HPDE6-E6E7 (cell line): ENCODE measurements at regions not wholly inside any gene's neighbourhood (a gene's known extent, or its start where the extent isn't known, plus 50 kb on each side); places are given as distances from the start of the nearest gene placed in this dataset.
A peak's percentile ranks its signal among the peaks of the same experiment; 100 is the strongest.
"Not testable (repeated sequence)": the region's sequence is repeated elsewhere in the genome, so short reads cannot be mapped to it uniquely, and the experiment has no call there.

Experiments
- DNase-seq: peaks from one replicate; pipeline ENCODE4 v3.0.0; 2011; ENCODE audit warnings: missing footprints; ENCODE audit errors: extremely low spot score

DNA sequence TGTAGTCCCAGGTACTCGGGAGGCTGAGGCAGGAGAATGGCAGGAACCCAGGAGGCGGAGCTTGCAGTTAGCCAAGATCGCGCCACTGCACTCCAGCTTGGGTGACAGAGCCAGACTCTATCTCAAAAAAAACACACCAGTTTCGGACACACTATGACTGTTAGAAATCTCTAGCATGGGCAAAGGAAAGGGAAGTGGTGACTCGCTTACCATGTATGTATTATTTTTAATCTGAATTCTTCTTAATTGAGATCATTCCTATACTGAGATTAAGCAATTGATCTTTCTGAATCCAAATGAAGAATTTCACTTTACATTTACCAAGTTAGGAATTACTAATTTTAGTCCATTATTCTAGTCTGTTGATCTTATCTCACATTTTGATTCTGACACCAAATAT lies 459.2 kb upstream of the ALCAM start:
- DNase-seq: peak; percentile 23

GRCh38 chr3:104908761-104909160 lies 457.9 kb upstream of the ALCAM start:
- no peak for DNase-seq

DNA sequence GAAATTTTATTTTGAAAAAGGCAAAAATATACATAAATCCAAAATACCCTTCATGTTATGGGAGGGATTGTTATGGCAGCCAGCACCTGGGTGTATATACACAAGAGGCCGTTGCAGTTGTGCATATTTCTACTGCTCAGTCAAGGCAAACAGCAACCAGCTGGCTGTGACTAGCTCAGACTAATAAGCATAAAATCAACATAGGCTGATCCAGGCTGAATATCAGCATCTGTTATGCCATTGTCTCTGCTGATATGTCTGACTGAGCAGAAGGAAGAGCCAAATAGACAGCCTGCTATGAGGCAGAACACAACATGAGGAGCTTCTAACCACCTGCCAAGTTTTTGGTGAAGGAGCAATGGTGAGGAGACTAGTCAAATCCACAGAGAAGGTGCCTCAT lies 457.5 kb upstream of the ALCAM start:
- DNase-seq: peak; percentile 4

DNA sequence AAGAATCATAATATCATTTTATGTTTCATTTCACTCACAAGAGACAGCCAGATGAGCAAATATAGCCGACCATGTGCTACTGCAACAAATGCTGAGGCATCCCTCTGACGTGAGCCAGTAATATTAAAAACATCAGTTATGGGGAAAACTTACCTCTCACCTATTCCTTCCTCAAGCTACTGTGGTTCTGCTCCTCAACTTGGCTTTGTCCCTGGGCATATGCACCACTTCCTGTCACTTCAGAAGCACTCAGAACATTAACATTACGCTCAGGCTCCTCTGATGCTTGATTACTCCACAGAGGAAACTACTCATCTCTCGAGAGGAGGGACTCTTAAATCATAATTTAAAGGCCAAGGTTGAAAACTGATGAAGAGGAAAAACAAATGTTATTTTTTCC lies 457.0 kb upstream of the ALCAM start:
- no peak for DNase-seq

DNA sequence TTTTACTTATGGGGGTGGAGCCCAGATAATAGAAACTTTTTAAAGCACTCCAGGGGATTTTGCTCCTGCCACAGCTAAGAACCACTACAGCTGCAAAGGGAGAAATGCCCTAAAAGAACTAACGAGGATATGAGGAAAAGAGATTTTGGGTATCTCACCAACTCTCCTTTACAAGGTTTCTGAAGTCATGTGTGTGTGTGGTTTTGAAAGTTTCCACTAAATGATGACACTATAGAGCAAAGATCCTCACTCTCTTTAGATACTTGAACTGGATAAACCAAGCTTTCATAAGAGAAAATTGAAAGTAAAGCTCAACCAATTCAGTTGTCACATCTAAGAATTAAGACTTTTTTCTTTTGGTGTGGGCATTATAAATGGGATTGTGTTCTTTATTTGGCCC lies 455.3 kb upstream of the ALCAM start:
- DNase-seq: no peak

DNA sequence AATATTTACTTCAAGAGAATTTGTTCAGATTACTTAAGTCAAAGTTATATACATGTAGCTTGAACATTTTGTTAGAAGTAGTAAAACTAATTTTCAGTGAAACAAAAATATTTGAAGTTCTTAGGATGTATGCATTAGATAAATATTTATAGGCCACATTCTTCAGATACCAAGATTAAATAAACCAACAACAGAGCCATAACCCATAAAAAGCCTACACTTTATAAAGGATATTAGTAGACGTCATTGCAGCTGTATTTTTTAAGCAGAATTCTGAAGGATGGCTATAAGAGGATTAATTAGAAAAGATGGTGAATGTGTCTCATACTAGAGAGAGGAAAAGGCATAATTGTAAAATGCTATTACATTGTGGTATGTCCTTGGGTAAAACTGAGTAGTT lies 449.7 kb upstream of the ALCAM start:
- no peak for DNase-seq

DNA sequence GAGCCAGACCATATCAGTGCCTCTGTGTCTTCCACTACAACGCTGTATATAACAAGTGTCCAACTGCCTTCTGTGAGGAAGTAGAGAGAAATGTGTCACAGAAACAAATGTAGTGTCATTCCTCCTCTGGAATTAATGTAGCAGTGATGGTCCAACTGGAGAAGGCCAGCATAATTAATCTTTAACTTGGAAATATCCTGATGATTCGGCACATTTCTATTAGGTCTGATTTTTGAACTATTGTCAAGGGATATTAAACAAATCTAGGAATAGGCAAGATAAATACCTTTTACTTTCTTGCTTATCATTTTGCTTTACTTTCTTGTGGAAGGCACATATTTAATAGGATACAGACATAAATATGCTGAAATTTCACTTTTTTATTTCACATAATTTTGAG lies 446.2 kb upstream of the ALCAM start:
- no peak for DNase-seq

DNA sequence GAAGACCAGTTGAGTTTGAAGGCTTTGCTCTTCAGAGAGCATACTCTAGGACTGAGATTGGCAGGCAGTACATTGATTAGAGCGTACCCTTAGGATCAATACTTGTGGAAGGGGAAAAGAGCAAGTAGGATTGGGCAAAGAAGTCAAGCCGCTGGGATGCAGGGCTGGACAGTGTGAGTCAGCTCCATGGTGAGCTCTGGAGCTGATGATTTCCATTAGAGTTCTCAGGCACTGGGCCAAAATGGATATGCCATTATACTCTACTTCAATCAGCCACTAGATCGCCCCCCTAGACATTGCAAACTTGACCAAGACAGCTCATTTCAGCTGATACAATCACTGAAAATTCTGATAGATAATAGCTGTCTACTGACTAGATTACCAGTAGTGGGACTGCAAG lies 432.7 kb upstream of the ALCAM start:
- no peak for DNase-seq

GRCh38 chr3:104935613-104936012 lies 431.1 kb upstream of the ALCAM start:
- no peak for DNase-seq

DNA sequence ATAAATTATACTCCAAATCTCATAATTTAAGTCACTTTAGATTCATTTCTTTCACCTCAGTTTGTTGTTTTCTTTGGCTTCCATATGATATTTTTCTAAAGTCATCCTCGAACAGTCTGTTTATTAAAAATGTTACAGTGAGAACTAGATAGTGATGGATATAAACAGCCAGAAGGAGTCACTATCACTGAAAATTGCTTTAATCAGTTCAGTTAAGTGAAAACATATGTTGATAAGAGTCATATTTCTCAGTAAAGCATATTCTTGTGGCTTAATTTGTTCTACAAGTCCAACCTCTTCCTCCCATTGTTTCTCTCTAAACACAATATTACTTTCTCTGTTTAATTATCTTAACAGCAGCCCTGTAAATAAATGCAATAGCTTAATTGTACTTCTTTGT lies 427.5 kb upstream of the ALCAM start:
- no peak for DNase-seq

DNA sequence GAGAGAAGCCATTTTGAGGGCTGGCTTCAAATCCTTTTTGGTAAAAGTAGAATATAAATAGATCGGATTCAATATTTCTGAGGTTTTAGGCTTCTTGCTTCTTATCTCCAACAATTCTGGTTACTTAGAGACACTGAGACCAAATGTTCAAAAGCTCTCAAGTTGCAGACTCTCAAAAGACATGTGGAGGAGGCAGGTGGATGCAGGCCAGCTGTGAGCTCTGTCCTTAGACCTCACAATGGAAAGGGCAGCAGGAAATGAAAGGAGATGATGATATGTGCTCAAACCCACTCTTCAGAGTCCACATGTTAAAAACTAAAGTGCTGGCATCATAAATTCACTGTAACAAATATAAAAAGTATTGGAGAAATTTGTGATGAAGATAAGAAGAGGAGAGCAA lies 424.9 kb upstream of the ALCAM start:
- DNase-seq: no peak

GRCh38 chr3:104943974-104944373 lies 422.7 kb upstream of the ALCAM start:
- DNase-seq: no peak

GRCh38 chr3:104947943-104948342 lies 418.8 kb upstream of the ALCAM start:
- DNase-seq: no peak

- not testable (repeated sequence) for DNase-seq
Measured at GRCh38 chr3:104949810-104950209, 416.9 kb upstream of the ALCAM start.

- DNase-seq: no peak
Measured at GRCh38 chr3:104951426-104951825, 415.3 kb upstream of the ALCAM start.

DNA sequence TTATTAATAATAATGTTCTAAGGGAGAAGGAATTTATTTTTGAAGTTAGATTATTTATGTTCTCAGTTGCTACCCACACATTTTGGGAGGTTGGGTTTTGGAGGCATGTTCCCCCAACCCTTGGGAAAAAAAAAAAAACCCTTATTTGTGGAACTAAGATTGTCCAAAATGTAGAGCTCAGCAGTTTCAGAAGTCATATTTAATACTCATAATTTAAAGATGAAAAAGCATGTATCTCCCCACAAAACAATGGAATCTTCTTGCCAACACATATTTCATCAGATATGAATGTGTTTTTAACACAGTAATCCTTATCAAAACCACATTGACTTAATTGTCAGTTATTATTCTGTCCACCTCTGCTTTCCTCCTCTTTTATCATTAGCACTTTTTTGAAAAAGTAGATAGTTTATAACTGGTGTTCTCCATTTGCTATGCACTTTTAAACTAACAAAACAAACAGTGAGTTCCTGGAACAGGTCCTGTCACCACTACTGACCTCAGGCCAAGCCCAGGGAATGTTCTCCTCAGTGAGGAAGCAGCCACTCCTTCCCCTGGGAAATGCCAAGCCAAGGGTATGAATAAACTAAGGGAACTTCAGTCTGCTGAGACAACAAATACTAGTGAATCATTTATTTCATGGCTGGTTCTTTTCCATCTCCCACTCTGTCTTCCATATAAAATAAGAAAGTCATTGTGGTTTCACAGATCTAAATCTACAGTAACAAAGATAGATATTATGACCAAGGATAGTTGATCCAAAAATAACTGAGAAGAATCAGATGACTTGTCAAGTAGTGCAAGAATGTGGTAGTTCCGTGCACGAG lies 414.4 kb upstream of the ALCAM start:
- peak; percentile 5 for DNase-seq

DNA sequence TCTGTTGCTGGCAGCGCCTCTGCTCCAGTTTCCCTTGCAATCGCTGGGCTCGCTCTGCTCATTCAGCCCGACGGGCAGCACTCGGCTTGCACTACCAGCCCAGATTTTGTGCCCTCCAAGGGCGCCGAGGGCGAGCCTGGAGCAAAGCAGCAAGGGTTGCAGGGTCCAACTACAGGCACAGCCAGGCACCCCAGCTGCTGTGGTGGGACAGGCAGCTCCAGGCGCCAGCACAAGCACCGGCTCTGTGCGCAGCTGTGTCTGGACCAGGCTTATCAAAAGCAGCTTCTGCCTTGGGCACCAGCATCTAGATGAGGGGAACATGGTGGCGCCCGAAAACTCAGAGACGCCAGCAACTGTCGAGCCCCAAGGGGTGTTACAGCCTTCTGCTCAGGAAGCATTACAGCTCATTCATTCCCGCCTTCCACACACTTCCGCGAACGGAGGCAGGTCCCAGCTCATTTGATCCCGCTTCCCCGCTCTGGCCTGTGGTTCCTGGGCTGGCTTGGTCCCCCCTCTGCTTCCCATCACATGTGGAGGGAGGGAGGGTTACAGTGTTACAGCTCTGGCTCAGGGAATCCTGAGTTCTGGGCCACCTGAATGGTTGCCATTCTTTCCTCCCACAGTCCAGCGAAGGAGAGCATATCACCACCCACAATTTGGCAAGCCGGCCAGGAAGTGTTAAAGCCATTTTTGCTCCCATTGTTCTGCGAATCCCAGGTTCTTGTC lies 409.9 kb upstream of the ALCAM start:
- DNase-seq: no peak

DNA sequence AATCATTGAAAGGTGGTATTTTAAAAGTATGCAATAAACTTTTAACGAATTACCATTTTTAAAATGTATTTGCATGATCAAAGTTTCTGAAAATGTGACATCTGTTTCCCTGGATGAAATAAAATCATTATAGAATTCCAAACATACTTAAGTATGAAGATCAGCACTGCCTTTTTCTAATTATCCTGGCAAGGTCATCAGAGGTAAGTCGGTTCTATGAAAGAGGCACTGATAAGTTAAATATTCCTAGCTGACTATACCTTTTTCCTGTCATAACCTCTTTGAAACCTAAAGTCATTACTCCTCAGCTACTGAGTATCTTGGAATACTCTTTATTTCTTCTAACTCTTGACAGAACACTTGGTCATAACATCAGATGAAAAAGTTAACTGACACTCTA lies 406.1 kb upstream of the ALCAM start:
- no peak for DNase-seq

DNA sequence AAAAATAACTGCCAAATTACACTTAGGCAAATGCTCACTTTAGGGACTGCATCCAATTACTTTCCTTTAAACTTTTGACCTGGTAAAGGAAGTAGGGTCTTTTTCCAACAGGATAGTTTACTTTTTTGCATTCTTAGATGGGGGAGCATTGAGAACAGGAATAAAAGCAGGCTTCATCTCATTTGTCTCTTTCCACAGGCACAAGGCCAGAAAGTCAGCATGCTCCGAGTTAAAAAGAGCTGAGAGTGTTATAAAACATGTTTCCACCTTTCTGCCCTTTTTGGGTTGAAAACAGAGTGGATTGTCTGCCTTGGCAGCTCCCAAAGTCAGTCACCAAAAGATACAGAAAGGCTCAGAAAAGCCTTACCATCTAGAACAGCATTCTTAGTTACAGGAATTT lies 404.9 kb upstream of the ALCAM start:
- no peak for DNase-seq

GRCh38 chr3:104974316-104974715 lies 392.4 kb upstream of the ALCAM start:
- DNase-seq: no peak

GRCh38 chr3:104977719-104978118 lies 389.0 kb upstream of the ALCAM start:
- no peak for DNase-seq

DNA sequence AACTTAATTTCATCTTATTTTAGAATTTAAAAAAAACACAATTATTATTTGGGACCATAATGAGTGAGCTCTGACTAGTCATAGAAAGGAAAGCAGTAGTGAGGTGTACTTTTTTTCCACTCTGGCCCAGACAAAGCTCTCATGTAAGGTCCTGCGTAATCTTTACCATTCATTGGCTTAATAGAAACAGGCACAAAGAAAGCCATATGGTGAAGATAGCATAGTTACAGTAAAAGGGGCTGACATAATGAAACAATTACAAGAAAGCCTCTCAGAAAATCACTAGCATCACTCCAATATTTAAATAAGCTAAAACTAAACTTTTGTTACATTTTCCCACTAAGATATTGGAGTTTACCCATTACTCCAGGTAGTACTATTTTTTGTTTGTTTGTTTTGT lies 384.6 kb upstream of the ALCAM start:
- no peak for DNase-seq

DNA sequence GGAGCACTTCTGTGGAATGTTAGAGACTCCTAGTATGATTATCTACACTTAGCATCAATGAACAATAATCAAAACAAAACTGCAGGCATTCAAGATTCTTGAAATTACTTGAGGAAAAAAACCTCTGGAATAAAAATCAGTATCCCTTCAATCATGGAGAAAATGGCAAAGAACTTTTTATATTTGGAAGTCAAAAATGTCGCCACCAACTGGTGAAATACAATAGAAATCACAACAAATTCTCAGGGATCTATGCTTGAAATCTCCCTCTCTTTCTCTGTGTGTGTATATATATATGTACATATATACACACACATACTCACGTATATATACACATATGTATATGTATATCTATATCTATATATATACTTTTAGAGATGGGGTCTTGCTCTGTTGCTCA lies 378.9 kb upstream of the ALCAM start:
- no peak for DNase-seq
